T follicular helper cell (primary cell): ENCODE measurements at regions not wholly inside any gene's neighbourhood (a gene's known extent, or its start where the extent isn't known, plus 50 kb on each side); places are given as distances from the start of the nearest gene placed in this dataset.
"Not testable (repeated sequence)": the region's sequence is repeated elsewhere in the genome, so short reads cannot be mapped to it uniquely, and the experiment has no call there.

ENCODE experiments used
- DNase-seq: peaks from one replicate; pipeline ENCODE4 v3.0.0-alpha.2; 2020; ENCODE audit warnings: low read depth

- DNase-seq, result no peak
Measured at GRCh38 chr5:163885117-163885516, 379.7 kb downstream of the MAT2B start.

- DNase-seq, result no peak
Measured at GRCh38 chr5:163887854-163888253, 382.4 kb downstream of the MAT2B start.

GRCh38 chr5:163888366-163888765 is 382.9 kb downstream of the MAT2B start:
- DNase-seq, result no peak

- no peak for DNase-seq
Measured at GRCh38 chr5:163889369-163889768, 383.9 kb downstream of the MAT2B start.

GRCh38 chr5:163890261-163890660 is 384.8 kb downstream of the MAT2B start:
- DNase-seq, result no peak

GRCh38 chr5:163893281-163893680 is 387.9 kb downstream of the MAT2B start:
- DNase-seq, result no peak

GRCh38 chr5:163894645-163895044 is 389.2 kb downstream of the MAT2B start:
- no peak for DNase-seq

- DNase-seq, result no peak
Measured at GRCh38 chr5:163898873-163899272, 393.5 kb downstream of the MAT2B start.

- not testable (repeated sequence) for DNase-seq
Measured at GRCh38 chr5:163907783-163908182, 402.4 kb downstream of the MAT2B start.

- DNase-seq, result no peak
Measured at GRCh38 chr5:163908253-163908652, 402.8 kb downstream of the MAT2B start.

GRCh38 chr5:163910226-163910625 is 404.8 kb downstream of the MAT2B start:
- DNase-seq, result no peak

- no peak for DNase-seq
Measured at GRCh38 chr5:163912046-163912445, 406.6 kb downstream of the MAT2B start.

- DNase-seq, result no peak
Measured at GRCh38 chr5:163913548-163913947, 408.1 kb downstream of the MAT2B start.

- DNase-seq, result no peak
Measured at GRCh38 chr5:163914910-163915309, 409.5 kb downstream of the MAT2B start.

- no peak for DNase-seq
Measured at GRCh38 chr5:163915481-163915961, 410.1 kb downstream of the MAT2B start.

GRCh38 chr5:163916376-163916775 is 411.0 kb downstream of the MAT2B start:
- no peak for DNase-seq

GRCh38 chr5:163916861-163917260 is 411.4 kb downstream of the MAT2B start:
- DNase-seq, result no peak

- DNase-seq, result no peak
Measured at GRCh38 chr5:163917747-163918146, 412.3 kb downstream of the MAT2B start.

- DNase-seq, result not testable (repeated sequence)
Measured at GRCh38 chr5:163934990-163935389, 429.6 kb downstream of the MAT2B start.

- DNase-seq, result no peak
Measured at GRCh38 chr5:163938595-163938994, 433.2 kb downstream of the MAT2B start.

GRCh38 chr5:163941079-163941478 is 435.7 kb downstream of the MAT2B start:
- no peak for DNase-seq

GRCh38 chr5:163943546-163943945 is 438.1 kb downstream of the MAT2B start:
- DNase-seq, result no peak

GRCh38 chr5:163944738-163945137 is 439.3 kb downstream of the MAT2B start:
- no peak for DNase-seq

- DNase-seq, result no peak
Measured at GRCh38 chr5:163947848-163948666, 442.6 kb downstream of the MAT2B start.
